ENCODE measurements at regions not wholly inside any gene's neighbourhood (a gene's known extent, or its start where the extent isn't known, plus 50 kb on each side); places are given as distances from the start of the nearest gene placed in this dataset.

- no peak for DNase-seq
Measured at GRCh38 chr20:58087562-58087858, 140.9 kb downstream of the ANKRD60 start.

DNA sequence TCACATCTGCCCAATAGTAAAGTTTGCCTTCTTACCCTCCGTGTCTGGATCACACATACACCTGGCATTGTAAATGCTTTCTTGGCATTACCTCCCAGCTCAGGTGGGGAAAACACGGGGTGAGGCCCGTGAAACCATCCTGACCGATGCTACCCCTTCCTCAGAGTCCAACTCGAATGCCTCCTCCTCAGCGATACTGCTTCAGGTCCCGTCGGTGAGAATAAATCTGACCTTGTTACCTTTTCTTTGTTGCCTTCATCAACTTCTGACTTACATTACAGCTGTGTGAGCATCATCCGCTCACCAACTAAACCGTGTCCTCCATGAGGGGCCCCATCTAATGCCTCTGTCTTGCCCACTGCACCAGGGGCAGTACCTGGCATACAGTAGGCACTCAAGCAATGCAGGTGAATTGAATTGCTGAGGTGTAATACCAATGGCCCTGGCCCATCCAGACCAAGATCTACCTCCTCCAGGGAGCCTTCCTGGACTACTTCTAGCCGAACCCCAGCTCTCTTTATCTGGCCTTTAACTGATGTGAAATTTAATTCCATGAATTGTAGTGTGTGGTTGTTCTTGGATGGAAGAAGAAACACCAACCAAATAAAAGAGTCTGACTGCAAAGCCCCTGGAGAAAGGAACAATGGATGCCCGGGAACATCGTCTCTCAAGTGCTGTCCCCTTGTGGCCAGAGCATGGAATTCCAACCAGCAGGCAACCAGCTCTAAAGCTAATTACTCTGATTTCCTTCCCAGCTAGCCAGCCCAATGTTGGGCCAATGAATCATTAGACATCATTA is 141.5 kb downstream of the ANKRD60 start:
- peak; percentile 49 for DNase-seq

- no peak for DNase-seq
Measured at GRCh38 chr20:58084966-58085365, 143.5 kb downstream of the ANKRD60 start.

GRCh38 chr20:58084566-58084965 is 143.9 kb downstream of the ANKRD60 start:
- DNase-seq = no peak

GRCh38 chr20:58081846-58082245 is 146.6 kb downstream of the ANKRD60 start:
- DNase-seq = no peak

- DNase-seq = no peak
Measured at GRCh38 chr20:58078741-58079522, 149.5 kb downstream of the ANKRD60 start.

- no peak for DNase-seq
Measured at GRCh38 chr20:58077282-58077681, 151.2 kb downstream of the ANKRD60 start.

DNA sequence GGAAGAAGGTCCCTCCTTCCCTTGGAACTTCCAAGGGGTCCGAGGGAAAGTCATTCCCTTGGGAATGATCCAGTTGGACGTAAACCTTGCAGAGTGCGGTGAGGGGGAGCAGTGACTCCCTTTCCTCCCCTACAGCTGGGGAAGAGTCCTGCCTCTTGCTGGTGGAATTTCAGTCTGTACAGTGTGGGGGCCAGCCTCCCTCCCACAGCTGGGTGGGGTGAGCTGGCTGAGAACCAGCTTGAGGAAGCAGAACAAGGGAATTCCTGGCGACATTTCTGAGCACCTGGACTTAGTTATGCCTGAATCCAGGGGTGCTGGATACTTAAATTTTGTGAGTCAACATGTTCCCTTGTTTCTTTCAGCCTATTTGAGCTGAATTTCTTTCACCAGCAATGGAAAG is 152.0 kb downstream of the ANKRD60 start:
- DNase-seq = no peak

DNA sequence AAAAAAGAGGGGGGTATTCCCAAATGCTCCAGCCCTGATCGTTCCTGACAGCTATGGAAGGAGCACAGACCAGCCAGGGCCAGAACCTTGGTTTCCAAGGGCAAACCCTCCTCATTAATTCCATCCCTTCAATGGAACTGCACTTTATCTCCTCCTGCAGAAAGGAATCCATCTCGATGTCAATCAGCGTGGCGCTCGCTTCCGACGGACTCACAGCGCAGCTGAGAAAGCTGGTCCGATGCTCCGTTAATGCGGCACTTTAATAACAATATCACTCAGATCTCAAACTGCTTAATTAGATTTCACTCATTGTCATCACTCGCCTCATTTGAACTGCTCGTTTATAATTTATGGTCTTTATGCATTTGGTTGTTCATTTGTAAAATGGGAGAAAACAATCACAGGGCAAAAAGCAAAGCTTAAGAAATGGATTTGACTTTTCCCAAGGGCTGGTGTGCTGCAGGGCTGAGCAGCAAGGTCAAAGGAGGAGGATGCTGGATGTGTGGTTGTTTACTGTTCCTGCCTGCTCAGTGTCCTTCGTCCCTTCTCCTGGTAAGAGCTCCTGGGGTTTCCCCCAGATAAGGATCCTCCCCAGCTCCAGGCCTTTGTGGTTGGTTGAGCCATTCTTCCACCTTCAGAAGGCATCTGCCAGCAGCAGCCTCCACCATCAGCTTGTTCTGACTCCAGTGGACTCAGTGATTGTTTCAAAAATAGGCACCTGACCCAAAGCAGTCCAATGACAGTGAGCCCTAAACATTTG is 152.7 kb downstream of the ANKRD60 start:
- no peak for DNase-seq

GRCh38 chr20:58073945-58074856 is 154.3 kb downstream of the ANKRD60 start:
- DNase-seq = no peak

- DNase-seq = no peak
Measured at GRCh38 chr20:58072695-58073671, 155.5 kb downstream of the ANKRD60 start.

GRCh38 chr20:58071991-58072390 is 156.5 kb downstream of the ANKRD60 start:
- no peak for DNase-seq

GRCh38 chr20:58071298-58071697 is 157.2 kb downstream of the ANKRD60 start:
- no peak for DNase-seq

DNA sequence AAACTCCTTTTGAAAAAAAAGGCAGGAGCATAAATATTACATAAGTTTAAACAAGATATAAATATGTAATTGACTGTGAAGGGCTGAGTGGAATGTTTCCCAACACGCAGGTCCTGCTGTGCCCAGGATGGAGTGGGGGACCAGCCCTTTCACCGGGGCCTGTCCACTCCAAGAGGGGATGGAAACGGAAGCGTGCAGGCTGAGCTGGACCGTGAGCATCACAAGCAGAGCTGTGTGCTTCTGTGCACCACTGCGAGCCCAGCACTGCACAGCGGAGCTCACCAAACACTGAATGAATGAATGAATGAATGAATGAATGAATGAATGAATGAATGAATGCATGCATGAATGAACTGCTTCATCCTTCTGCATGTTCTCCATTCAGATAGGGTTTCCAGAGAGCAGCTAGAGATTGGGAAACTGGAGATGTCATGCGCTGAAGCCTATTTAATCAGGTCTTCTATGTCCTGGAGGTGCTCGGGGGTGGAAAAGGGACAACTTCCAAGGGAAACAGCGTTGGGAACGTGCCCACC is 157.7 kb downstream of the ANKRD60 start:
- DNase-seq = no peak

DNA sequence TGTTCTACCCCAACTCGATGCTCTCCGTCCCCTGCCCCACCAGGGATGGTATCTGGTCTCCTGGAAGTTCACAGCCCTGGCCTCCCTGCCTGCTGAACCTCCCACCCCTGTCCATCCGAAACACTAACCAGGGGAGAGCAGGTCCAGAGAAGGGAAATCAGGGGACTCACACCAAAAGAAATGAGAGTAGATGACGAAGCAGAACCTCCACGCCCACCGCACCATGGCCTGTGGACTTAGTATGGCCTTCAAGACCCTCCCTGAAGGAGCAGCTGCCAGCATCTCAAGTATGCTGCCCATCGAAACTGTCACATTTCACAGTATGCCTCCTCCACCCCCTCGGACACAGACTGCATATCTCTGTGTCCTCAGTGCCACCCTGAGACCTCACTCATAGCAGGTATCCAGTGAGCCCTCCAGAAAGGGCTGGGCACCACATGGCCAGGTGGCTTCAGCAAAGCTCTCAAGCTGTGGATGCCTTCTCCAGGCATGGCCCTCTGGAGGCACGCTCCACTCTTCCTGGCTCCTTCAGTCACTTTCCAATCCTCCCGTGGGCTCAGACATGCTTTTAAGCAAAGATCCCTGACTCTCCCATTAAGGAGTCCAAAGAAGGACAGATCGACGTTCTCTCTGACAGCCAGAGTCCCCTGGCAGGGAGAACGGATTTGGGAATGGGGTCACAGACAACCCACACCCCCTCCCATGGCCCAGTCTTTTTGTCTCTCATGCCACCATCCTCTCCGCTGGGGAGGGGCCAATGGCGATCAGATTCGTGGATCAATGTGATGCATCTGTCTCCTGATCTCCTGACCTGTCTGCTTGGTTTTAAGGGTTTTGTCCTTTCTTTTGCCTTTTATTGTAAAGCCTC is 158.4 kb downstream of the ANKRD60 start:
- DNase-seq = no peak

- no peak for DNase-seq
Measured at GRCh38 chr20:58069207-58069606, 159.2 kb downstream of the ANKRD60 start.

- DNase-seq = no peak
Measured at GRCh38 chr20:58065508-58066361, 162.7 kb downstream of the ANKRD60 start.

DNA sequence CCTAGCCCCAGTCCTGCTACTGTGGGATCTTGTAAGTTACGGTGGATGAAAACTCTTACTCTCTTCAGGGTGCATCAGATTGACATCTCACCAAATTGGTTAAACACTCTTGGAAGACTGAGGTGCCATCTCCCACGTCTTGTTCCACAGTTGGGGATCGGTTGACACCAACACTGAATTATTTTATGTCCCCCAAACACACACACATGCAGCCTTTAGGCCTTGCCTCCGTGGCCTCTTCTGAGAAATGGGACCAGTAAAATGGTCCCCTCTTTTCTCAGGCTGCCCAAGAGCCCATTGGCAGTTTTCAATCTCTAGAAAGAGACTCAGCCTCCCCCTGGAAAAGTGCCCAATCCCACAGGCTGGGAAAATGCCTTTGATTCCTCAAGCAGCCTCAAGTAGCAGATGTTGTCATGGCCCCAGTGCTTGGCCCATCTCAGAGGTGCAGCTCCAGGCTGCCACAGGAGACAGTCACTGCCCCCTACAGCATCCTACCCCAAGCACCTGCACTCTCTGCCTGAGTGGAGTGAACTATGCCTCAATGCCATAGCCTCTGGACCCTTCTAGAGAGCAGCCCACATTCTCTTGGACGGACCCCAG is 163.9 kb downstream of the ANKRD60 start:
- DNase-seq = no peak

DNA sequence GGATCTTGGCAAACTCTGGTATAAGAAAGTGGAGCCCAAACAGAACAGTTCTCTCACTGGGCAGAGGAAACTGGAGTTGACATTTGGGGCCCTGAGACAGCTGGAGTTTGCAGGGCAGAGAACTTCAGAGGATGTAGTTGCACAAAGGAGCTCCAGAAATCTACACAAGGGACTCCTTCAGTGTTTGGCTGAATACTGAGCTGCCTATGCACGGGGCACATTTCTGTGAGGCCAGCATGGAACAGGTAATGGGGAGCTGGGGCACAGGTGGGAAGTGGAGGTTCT is 169.3 kb downstream of the ANKRD60 start:
- DNase-seq = no peak

All from hematopoietic multipotent progenitor cell treated with erythropoietin and hydrocortisone succinate and interleukin-3 and kit ligand, for 6 days (in vitro differentiated cells).